Transverse colon (tissue), 4 donors: ENCODE measurements at regions not wholly inside any gene's neighbourhood (a gene's known extent, or its start where the extent isn't known, plus 50 kb on each side); places are given as distances from the start of the nearest gene placed in this dataset.

Experiments used
- DNase-seq: peaks from one replicate; pipeline ENCODE4 v3.0.0-alpha.2; 2019
- H3K27ac ChIP-seq, 4 donors: fragments of 200-600 bp; sonication (generic); 2 replicates each; pipeline ENCODE4 v1.5.1; 2016 to 2018; ENCODE audit warnings: inconsistent platforms in 4 of 4
- H3K27me3 ChIP-seq: fragments of 200-600 bp; sonication (generic); 2 replicates; pipeline ENCODE4 v1.5.1; 2017; ENCODE audit warnings: inconsistent platforms
- H3K36me3 ChIP-seq, 4 donors: fragments of 200-600 bp; sonication (generic); 2 replicates each; pipeline ENCODE4 v1.5.1; 2017 to 2019; ENCODE audit warnings: inconsistent platforms in 4 of 4
- H3K4me1 ChIP-seq, 4 donors: fragments of 200-600 bp; sonication (generic); 2 replicates each; pipeline ENCODE4 v1.5.1; 2017 to 2020; ENCODE audit warnings: inconsistent platforms in 4 of 4
- H3K4me3 ChIP-seq, 4 donors: fragments of 200-600 bp; sonication (generic); 1 replicate in 1 of 4; 2 replicates in 3 of 4; pipeline versions ENCODE4 v1.5.1 to v1.6.1; 2017 to 2019; ENCODE audit warnings: inconsistent platforms in 4 of 4
- H3K9me3 ChIP-seq, 2 donors: fragments of 200-600 bp; sonication (generic); 2 replicates each; pipeline ENCODE4 v1.5.1; 2017 to 2019; ENCODE audit warnings: inconsistent platforms in 2 of 2
- EP300 ChIP-seq: sonication (generic); formaldehyde crosslinking; IDR thresholded peaks from one replicate; pipeline ENCODE4 v1.6.1; 2017; ENCODE audit warnings: antibody characterized with exemption, low read depth
- POLR2A ChIP-seq: fragments of 450-650 bp; IDR thresholded peaks from one replicate; pipeline ENCODE4 v1.6.1; 2016; ENCODE audit warnings: antibody characterized with exemption, mild to moderate bottlenecking, moderate library complexity
- POLR2AphosphoS5 ChIP-seq, 3 donors: sonication (generic); formaldehyde crosslinking; IDR thresholded peaks; one replicate each; pipeline ENCODE4 v1.6.1; 2016; ENCODE audit warnings: antibody characterized with exemption in 3 of 3
- WGBS, 2 donors: methylation state at CpG; one replicate each; pipeline ENCODE4 v1.1.5; 2018; ENCODE audit warnings: low coverage in 1 of 2; 5-methylcytosine and 5-hydroxymethylcytosine counted together
- in situ Hi-C, 4 donors: fragments of 200-750 bp; cut with MboI; loops; one replicate each; pipeline versions ENCODE4 v1.15.0 to v1.15.1; 2017; ENCODE audit warnings: low sequenced_read_pairs in 3 of 4, low pct_ligation_motif_present in 1 of 4, low pct_unique_long_range_greater_than_20kb in 1 of 4
- intact Hi-C: fragments of 100-400 bp; cut with DNase I; formaldehyde crosslinking; loops from one replicate; pipeline ENCODE4 v1.15.1; 2023; ENCODE audit warnings: low total_unique reads
- TF ChIP-seq, protein P1 (sequence below), 5 experiments: fragments of 200-600 bp in 3 of 5; fragments of 450-650 bp in 2 of 5; sonication (generic) in 3 of 5; IDR thresholded peaks; 1 replicate in 2 of 5; 2 replicates in 3 of 5; pipeline ENCODE4 v1.5.1; 2016 to 2017; ENCODE audit warnings: antibody characterized with exemption in 5 of 5, inconsistent platforms in 3 of 5, mild to moderate bottlenecking in 2 of 5, moderate library complexity in 1 of 5

- in situ Hi-C loops, result no loop called here
- TF ChIP-seq, protein P1, sequence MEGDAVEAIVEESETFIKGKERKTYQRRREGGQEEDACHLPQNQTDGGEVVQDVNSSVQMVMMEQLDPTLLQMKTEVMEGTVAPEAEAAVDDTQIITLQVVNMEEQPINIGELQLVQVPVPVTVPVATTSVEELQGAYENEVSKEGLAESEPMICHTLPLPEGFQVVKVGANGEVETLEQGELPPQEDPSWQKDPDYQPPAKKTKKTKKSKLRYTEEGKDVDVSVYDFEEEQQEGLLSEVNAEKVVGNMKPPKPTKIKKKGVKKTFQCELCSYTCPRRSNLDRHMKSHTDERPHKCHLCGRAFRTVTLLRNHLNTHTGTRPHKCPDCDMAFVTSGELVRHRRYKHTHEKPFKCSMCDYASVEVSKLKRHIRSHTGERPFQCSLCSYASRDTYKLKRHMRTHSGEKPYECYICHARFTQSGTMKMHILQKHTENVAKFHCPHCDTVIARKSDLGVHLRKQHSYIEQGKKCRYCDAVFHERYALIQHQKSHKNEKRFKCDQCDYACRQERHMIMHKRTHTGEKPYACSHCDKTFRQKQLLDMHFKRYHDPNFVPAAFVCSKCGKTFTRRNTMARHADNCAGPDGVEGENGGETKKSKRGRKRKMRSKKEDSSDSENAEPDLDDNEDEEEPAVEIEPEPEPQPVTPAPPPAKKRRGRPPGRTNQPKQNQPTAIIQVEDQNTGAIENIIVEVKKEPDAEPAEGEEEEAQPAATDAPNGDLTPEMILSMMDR (IDR thresholded peaks at IDR 0.05), result no peak
- TF ChIP-seq POLR2A, result no peak
- no peak for TF ChIP-seq EP300
- TF ChIP-seq POLR2AphosphoS5 (IDR thresholded peaks at IDR 0.05), result no peak
- no peaks in the 10 kb centered on the region for H3K36me3 ChIP-seq
- H3K27me3 ChIP-seq, result no peaks in the 10 kb centered on the region
- no peak for DNase-seq
- no peaks in the 10 kb centered on the region for H3K4me1 ChIP-seq
- H3K27ac ChIP-seq, result no peak overlapping the region
- H3K9me3 ChIP-seq, result no peaks in the 10 kb centered on the region
- intact Hi-C loops, result no loop called here
- H3K4me3 ChIP-seq, result no peak overlapping the region
Measured at GRCh38 chrX:122119361-122119760, 1064.7 kb upstream of the GRIA3 start.

GRCh38 chrX:122122274-122122673 is 1061.8 kb upstream of the GRIA3 start:
- H3K4me1 ChIP-seq, result no peaks in the 10 kb centered on the region
- no peak for DNase-seq
- H3K9me3 ChIP-seq, result no peaks in the 10 kb centered on the region
- 71 to 85% methylated on average over 1 to 2 of the region's 2 CpGs for WGBS, 2 donors
- intact Hi-C loops, result no loop called here
- H3K27ac ChIP-seq, result no peak overlapping the region
- TF ChIP-seq, protein P1 (IDR thresholded peaks at IDR 0.05), result no peak
- TF ChIP-seq EP300, result no peak
- no peak for TF ChIP-seq POLR2A
- TF ChIP-seq POLR2AphosphoS5 (IDR thresholded peaks at IDR 0.05), result no peak
- in situ Hi-C loops, result no loop called here
- H3K4me3 ChIP-seq, result no peak overlapping the region
- no peaks in the 10 kb centered on the region for H3K36me3 ChIP-seq
- H3K27me3 ChIP-seq, result no peaks in the 10 kb centered on the region

DNA sequence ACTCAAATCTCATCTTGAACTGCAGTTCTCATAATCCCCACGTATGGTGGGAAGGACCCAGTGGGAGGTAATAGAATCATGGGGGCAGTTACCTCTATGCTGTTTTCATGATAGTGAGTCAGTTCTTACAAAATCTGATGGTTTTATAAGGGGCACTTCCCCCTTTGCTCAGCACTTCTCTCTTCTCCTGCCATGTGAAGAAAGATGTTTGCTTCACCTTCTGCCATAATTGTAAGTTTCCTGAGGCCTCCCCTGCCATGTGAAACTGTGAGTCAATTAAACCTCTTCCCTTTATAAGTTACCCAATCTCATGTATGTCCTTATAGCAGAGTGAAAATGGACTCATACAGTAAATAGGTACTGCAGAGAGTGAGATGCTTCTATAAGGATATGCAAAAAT is 1050.6 kb upstream of the GRIA3 start:
- Histone ChIP-seq H3K27me3 (no peaks in the 10 kb centered on the region), H3K36me3 (no peaks in the 10 kb centered on the region), H3K9me3 (no peaks in the 10 kb centered on the region), H3K4me1 (no peaks in the 10 kb centered on the region), H3K4me3 (no peak overlapping the region), H3K27ac (no peak overlapping the region)
- WGBS, 2 donors, result 40 to 52% methylated on average over 1 of the region's 1 CpG
- DNase-seq, result no peak
- TF ChIP-seq EP300, result no peak
- TF ChIP-seq POLR2A, result no peak
- TF ChIP-seq, protein P1 (IDR thresholded peaks at IDR 0.05), result no peak
- no peak for TF ChIP-seq POLR2AphosphoS5 (IDR thresholded peaks at IDR 0.05)
- intact Hi-C loops (no loop called here), in situ Hi-C loops (no loop called here)

- Histone ChIP-seq H3K4me1 (no peaks in the 10 kb centered on the region), H3K9me3 (no peaks in the 10 kb centered on the region), H3K36me3 (no peaks in the 10 kb centered on the region), H3K27me3 (no peaks in the 10 kb centered on the region), H3K4me3 (no peak overlapping the region), H3K27ac (no peak overlapping the region)
- DNase-seq, result no peak
- in situ Hi-C loops, result no loop called here
- TF ChIP-seq EP300 (no peak), POLR2AphosphoS5 (IDR thresholded peaks at IDR 0.05) (no peak), POLR2A (no peak)
- TF ChIP-seq, protein P1 (IDR thresholded peaks at IDR 0.05), result no peak
- intact Hi-C loops, result no loop called here
- 71 to 100% methylated on average over 1 of the region's 1 CpG for WGBS, 2 donors
Measured at GRCh38 chrX:122134291-122134690, 1049.8 kb upstream of the GRIA3 start.
